Suprapubic skin (tissue), 4 donors: ENCODE measurements at regions not wholly inside any gene's neighbourhood (a gene's known extent, or its start where the extent isn't known, plus 50 kb on each side); places are given as distances from the start of the nearest gene placed in this dataset.

Source experiments
- DNase-seq, 2 donors: peaks; one replicate each; pipeline ENCODE4 v3.0.0-alpha.2; 2019; ENCODE audit warnings: low spot score in 2 of 2
- H3K27ac ChIP-seq: fragments of 200-600 bp; sonication (generic); one replicate; pipeline ENCODE4 v1.5.1; 2019
- H3K27me3 ChIP-seq: fragments of 200-600 bp; sonication (generic); one replicate; pipeline ENCODE4 v1.5.1; 2019
- H3K36me3 ChIP-seq: fragments of 200-600 bp; sonication (generic); one replicate; pipeline ENCODE4 v1.5.1; 2019
- H3K4me1 ChIP-seq: fragments of 200-600 bp; sonication (generic); one replicate; pipeline ENCODE4 v1.5.1; 2019
- H3K4me3 ChIP-seq: fragments of 200-600 bp; sonication (generic); one replicate; pipeline ENCODE4 v1.5.1; 2019; ENCODE audit warnings: mild to moderate bottlenecking
- H3K9me3 ChIP-seq: fragments of 200-600 bp; sonication (generic); one replicate; pipeline ENCODE4 v1.5.1; 2019
- EP300 ChIP-seq: sonication (generic); formaldehyde crosslinking; IDR thresholded peaks from one replicate; pipeline ENCODE4 v1.6.1; 2017; ENCODE audit warnings: antibody characterized with exemption
- POLR2A ChIP-seq, 2 donors: fragments of 450-650 bp; IDR thresholded peaks; one replicate each; pipeline ENCODE4 v1.6.1; 2017; ENCODE audit warnings: antibody characterized with exemption in 2 of 2, mild to moderate bottlenecking in 2 of 2, moderate library complexity in 2 of 2
- POLR2AphosphoS5 ChIP-seq, 3 donors: sonication (generic); formaldehyde crosslinking; IDR thresholded peaks; one replicate each; pipeline ENCODE4 v1.6.1; 2017; ENCODE audit warnings: antibody characterized with exemption in 3 of 3
- WGBS: methylation state at CpG from one replicate; pipeline ENCODE4 v1.1.5; 2018; 5-methylcytosine and 5-hydroxymethylcytosine counted together
- TF ChIP-seq, protein P1 (sequence below), 2 donors: fragments of 200-600 bp in 1 of 2; fragments of 450-650 bp in 1 of 2; sonication (generic) in 1 of 2; IDR thresholded peaks; one replicate each; pipeline ENCODE4 v1.5.1; 2016 to 2019; ENCODE audit warnings: antibody characterized with exemption in 2 of 2, mild to moderate bottlenecking in 1 of 2, moderate library complexity in 1 of 2

DNA sequence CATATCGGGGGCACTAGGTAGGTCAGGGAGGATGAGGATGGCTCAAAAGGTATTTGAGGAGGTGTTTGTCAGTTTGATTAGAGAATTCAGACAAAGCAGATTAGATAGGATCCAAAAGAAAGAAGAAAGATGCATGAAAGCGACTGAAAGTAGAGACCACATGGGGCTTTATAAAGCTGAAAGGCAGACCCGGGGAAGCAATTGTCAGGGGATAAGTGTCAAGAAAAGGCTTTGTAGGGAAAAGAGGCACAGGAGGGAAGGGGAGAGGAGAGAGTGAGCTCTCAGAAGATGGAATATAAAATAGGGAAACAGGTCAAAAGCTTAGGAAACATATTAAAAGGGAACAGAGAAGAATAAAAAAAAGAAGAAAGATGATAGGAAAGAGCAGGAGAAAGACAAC lies 308.2 kb upstream of the RORA start:
- 74% methylated on average over 3 of the region's 3 CpGs for WGBS
- TF ChIP-seq EP300 (no peak), POLR2AphosphoS5 (IDR thresholded peaks at IDR 0.05) (no peak), POLR2A (IDR thresholded peaks at IDR 0.05) (no peak)
- TF ChIP-seq, protein P1, sequence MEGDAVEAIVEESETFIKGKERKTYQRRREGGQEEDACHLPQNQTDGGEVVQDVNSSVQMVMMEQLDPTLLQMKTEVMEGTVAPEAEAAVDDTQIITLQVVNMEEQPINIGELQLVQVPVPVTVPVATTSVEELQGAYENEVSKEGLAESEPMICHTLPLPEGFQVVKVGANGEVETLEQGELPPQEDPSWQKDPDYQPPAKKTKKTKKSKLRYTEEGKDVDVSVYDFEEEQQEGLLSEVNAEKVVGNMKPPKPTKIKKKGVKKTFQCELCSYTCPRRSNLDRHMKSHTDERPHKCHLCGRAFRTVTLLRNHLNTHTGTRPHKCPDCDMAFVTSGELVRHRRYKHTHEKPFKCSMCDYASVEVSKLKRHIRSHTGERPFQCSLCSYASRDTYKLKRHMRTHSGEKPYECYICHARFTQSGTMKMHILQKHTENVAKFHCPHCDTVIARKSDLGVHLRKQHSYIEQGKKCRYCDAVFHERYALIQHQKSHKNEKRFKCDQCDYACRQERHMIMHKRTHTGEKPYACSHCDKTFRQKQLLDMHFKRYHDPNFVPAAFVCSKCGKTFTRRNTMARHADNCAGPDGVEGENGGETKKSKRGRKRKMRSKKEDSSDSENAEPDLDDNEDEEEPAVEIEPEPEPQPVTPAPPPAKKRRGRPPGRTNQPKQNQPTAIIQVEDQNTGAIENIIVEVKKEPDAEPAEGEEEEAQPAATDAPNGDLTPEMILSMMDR (IDR thresholded peaks at IDR 0.05) = no peak
- peaks cover 2% of the 10 kb centered on the region for H3K4me1 ChIP-seq

DNA sequence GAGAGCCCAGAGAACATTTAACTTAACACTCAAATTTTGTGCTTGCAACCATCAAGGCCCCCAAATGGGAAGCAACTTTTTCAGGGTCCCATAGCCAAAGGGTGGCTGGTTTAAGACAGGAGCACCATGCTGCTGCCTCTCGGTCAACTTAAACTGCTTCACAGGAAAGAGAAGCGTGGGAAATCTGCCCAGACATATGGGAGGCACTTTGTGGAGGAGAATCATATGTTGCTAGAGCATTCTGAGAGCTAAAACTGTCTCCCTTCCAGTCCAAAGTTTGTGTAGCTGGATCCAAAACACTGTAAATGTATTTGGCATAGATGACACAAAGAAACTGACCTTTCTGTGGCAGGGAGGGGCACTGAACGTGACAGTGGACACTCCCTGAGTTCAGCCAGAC lies 305.9 kb upstream of the RORA start:
- no peaks in the 10 kb centered on the region for H3K36me3 ChIP-seq
- no peak for DNase-seq
- peaks cover 12% of the 10 kb centered on the region for H3K27me3 ChIP-seq
- no peaks in the 10 kb centered on the region for H3K4me1 ChIP-seq
- no peaks in the 10 kb centered on the region for H3K9me3 ChIP-seq
- 45% methylated on average over 3 of the region's 3 CpGs for WGBS
- no peak overlapping the region for H3K27ac ChIP-seq
- no peak for TF ChIP-seq POLR2A (IDR thresholded peaks at IDR 0.05)
- TF ChIP-seq POLR2AphosphoS5 (IDR thresholded peaks at IDR 0.05) = no peak
- TF ChIP-seq, protein P1 (IDR thresholded peaks at IDR 0.05) = no peak
- TF ChIP-seq EP300 = no peak
- H3K4me3 ChIP-seq = no peak overlapping the region

More for the DNA sequence above, 308.2 kb upstream of the RORA start:
- Histone ChIP-seq H3K9me3 (no peaks in the 10 kb centered on the region), H3K36me3 (no peaks in the 10 kb centered on the region), H3K27me3 (peaks cover 12% of the 10 kb centered on the region), H3K4me3 (no peak overlapping the region), H3K27ac (no peak overlapping the region)
- no peak for DNase-seq

DNA sequence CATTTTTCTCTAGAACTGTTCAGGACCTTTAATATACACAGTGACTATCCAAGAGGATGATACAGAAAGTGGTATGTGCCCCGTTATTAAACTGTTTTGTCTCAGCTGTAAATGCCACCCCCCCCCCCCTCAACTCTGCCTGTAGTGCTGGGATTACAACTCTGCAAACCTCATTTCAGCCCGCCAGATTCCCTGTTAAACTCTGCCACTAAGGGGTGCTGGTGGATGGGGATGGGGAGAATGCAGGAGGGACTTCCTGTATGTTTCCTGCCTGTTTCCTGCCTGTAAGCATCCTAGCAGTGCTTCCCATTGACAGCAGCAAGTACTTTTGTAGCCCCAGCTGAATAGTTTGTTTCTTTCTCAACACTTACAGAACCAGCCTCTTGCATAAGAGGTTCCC lies 301.7 kb upstream of the RORA start:
- Histone ChIP-seq H3K9me3 (no peaks in the 10 kb centered on the region), H3K4me1 (no peaks in the 10 kb centered on the region), H3K4me3 (no peak overlapping the region), H3K36me3 (no peaks in the 10 kb centered on the region), H3K27ac (no peak overlapping the region), H3K27me3 (peaks cover 2% of the 10 kb centered on the region)
- WGBS = 50% methylated on average over 2 of the region's 2 CpGs
- TF ChIP-seq POLR2A (IDR thresholded peaks at IDR 0.05) (no peak), POLR2AphosphoS5 (IDR thresholded peaks at IDR 0.05) (no peak), EP300 (no peak)
- TF ChIP-seq, protein P1 (IDR thresholded peaks at IDR 0.05) = no peak
- DNase-seq = no peak

DNA sequence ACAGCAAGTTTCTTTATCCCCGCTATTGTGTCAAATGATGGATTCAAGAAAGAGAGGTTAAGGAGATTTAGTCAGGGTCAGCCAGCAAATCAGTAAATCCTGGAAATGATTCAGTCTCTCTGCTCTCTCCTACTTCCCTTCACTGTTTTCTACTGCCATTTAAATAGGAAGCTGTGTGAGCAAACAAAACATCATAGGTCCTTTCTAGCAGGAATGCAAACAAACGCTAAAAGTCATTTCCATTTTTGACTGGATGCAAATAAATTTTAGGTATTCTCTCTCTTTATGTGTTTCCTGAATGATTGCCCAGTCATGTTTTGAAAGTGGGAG lies 299.4 kb upstream of the RORA start:
- H3K4me1 ChIP-seq = no peaks in the 10 kb centered on the region
- WGBS = 50% methylated on average over 2 of the region's 2 CpGs
- H3K27ac ChIP-seq = no peak overlapping the region
- H3K36me3 ChIP-seq = no peaks in the 10 kb centered on the region
- no peaks in the 10 kb centered on the region for H3K9me3 ChIP-seq
- no peak for DNase-seq
- TF ChIP-seq EP300 (no peak), POLR2AphosphoS5 (IDR thresholded peaks at IDR 0.05) (no peak), POLR2A (IDR thresholded peaks at IDR 0.05) (no peak)
- TF ChIP-seq, protein P1 (IDR thresholded peaks at IDR 0.05) = no peak
- H3K4me3 ChIP-seq = no peak overlapping the region
- no peaks in the 10 kb centered on the region for H3K27me3 ChIP-seq

DNA sequence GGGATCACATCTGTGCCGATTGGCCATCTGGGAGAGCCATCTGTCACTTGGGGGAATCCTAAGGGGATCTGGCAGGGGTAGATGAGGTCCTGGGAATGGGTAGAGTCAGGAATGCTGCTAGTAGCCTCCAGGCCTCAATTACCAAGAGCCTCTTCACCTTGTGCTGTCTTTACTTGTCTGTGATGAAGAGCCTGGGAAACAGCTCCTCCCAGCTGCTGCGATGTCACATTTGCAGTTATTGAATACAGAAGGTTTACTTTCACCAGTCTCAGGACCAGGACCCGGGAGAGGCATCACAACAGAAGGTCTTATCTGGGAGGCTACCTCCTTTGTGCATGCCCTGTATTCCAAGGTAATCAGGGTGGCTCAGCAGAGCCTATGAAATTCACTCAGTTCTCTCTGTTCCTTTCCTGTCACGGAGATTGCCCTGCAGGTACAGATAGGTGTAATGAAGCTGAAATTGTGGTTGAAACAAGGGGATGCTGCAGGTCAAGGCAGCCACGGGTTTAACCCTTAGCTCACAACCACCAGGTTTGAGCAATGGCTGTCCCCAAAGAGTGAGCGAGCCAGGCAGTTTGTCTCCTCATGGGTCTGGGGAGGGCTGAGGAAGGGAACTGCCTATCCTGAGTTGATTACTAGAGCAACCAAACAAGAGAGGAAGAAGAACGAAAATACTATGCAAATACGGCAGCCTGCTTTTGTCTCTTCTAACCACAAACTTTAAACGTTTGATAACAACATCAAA lies 298.9 kb upstream of the RORA start:
- H3K27ac ChIP-seq = no peak overlapping the region
- H3K4me1 ChIP-seq = no peaks in the 10 kb centered on the region
- H3K36me3 ChIP-seq = no peaks in the 10 kb centered on the region
- no peaks in the 10 kb centered on the region for H3K27me3 ChIP-seq
- H3K9me3 ChIP-seq = no peaks in the 10 kb centered on the region
- no peak overlapping the region for H3K4me3 ChIP-seq
- WGBS = 56% methylated on average over 9 of the region's 9 CpGs
- TF ChIP-seq, protein P1 (IDR thresholded peaks at IDR 0.05) = no peak
- TF ChIP-seq POLR2AphosphoS5 (IDR thresholded peaks at IDR 0.05) = no peak
- no peak for TF ChIP-seq POLR2A (IDR thresholded peaks at IDR 0.05)
- no peak for TF ChIP-seq EP300
- DNase-seq = no peak
